ENCODE measurements at regions not wholly inside any gene's neighbourhood (a gene's known extent, or its start where the extent isn't known, plus 50 kb on each side); places are given as distances from the start of the nearest gene placed in this dataset.

GRCh38 chr1:96475903-96476302, 245.7 kb upstream of the PTBP2 start:
- DNase-seq (ENCODE audit: low read depth, low spot score) (no peak), FAIRE-seq (no peak)
- no peaks in the 10 kb centered on the region for H3K9me3 ChIP-seq (replicated peaks; ENCODE audit: control insufficient read depth, insufficient read depth, low read length)
- no peak overlapping the region for H3K4me2 ChIP-seq (ENCODE audit: insufficient read depth, low read length)
- no peak overlapping the region for H3K27ac ChIP-seq (ENCODE audit: insufficient read depth, low read depth, low read length)
- ChIA-PET POLR2A (no interaction called here), CTCF (no interaction called here)
- no peak overlapping the region for H3K9ac ChIP-seq (replicated peaks; ENCODE audit: extremely low read depth, insufficient read depth, low read length)
- H3K4me3 ChIP-seq (replicated peaks in 1 of 3; ENCODE audit: insufficient read depth in 1 of 3, low read depth in 1 of 3, low read length in 3 of 3), result no peak overlapping the region
- H3K79me2 ChIP-seq (ENCODE audit: control insufficient read depth, insufficient read depth, low read length), result no peaks in the 10 kb centered on the region
- H4K20me1 ChIP-seq (replicated peaks; ENCODE audit: control insufficient read depth, extremely low read depth, insufficient read depth, low read length), result no peaks in the 10 kb centered on the region
- H3K4me1 ChIP-seq (ENCODE audit: control insufficient read depth, extremely low read depth, insufficient read depth, low read length), result no peaks in the 10 kb centered on the region
- TF ChIP-seq POLR2A (IDR thresholded peaks at IDR 0.05; ENCODE audit: low read depth, low read length) (no peak), FOS (IDR thresholded peaks at IDR 0.05; ENCODE audit: borderline replicate concordance, insufficient read depth, low read length) (no peak), EZH2 (IDR thresholded peaks at IDR 0.05; ENCODE audit: borderline replicate concordance, low read depth, low read length, severe bottlenecking) (no peak), CTCF (IDR thresholded peaks at IDR 0.05; ENCODE audit: extremely low read depth in 1 of 2, insufficient read depth in 1 of 2, low read depth in 1 of 2, low read length in 2 of 2) (no peak), POLR2AphosphoS5 (IDR thresholded peaks at IDR 0.05; ENCODE audit: insufficient read depth, low read depth, low read length) (no peak), MAX (IDR thresholded peaks at IDR 0.05; ENCODE audit: insufficient read depth, insufficient read length) (no peak), JUN (IDR thresholded peaks at IDR 0.05; ENCODE audit: borderline replicate concordance, insufficient read depth, insufficient read length, low read depth) (no peak), MYC (IDR thresholded peaks at IDR 0.05; ENCODE audit: low read depth, low read length) (no peak), GATA2 (IDR thresholded peaks at IDR 0.05; ENCODE audit: insufficient read depth, insufficient read length, low read depth, low read length) (no peak)
- intact Hi-C loops (cut with micrococcal nuclease) (no loop called here), dilution Hi-C loops (cut with MboI; ENCODE audit: extremely low pct_ligation_motif_present, low sequenced_read_pairs) (no loop called here)
- no peaks in the 10 kb centered on the region for H3K9me1 ChIP-seq (replicated peaks; ENCODE audit: control insufficient read depth, extremely low read depth, insufficient read depth, low read length)
- H3K27me3 ChIP-seq (ENCODE audit: control insufficient read depth in 2 of 2, insufficient read depth in 2 of 2, low read length in 2 of 2), result peaks cover 0 to 3% of the 10 kb centered on the region in 2 experiments
- no TSS peak for BruUV-seq (replicated peaks)
- H2AFZ ChIP-seq (ENCODE audit: low read depth, low read length), result no peak overlapping the region
- no peaks in the 10 kb centered on the region for H3K36me3 ChIP-seq (ENCODE audit: control insufficient read depth in 2 of 2, extremely low read depth in 1 of 2, insufficient read depth in 2 of 2, low read length in 2 of 2)

Measured in endothelial cell of umbilical vein (primary cell).